AG09319 (cell line): ENCODE measurements at regions not wholly inside any gene's neighbourhood (a gene's known extent, or its start where the extent isn't known, plus 50 kb on each side); places are given as distances from the start of the nearest gene placed in this dataset.
"Not testable (repeated sequence)": the region's sequence is repeated elsewhere in the genome, so short reads cannot be mapped to it uniquely, and the experiment has no call there.

Source experiments
- DNase-seq: peaks from one replicate; pipeline ENCODE4 v3.0.0-alpha.2; 2010; ENCODE audit warnings: low read depth; ENCODE audit errors: extremely low read depth
- TF ChIP-seq, protein P1 (sequence below): IDR thresholded peaks from 2 replicates; pipeline ENCODE4 v1.5.1; 2011; ENCODE audit warnings: low read depth, mild to moderate bottlenecking, inconsistent platforms, low read length, moderate library complexity

DNA sequence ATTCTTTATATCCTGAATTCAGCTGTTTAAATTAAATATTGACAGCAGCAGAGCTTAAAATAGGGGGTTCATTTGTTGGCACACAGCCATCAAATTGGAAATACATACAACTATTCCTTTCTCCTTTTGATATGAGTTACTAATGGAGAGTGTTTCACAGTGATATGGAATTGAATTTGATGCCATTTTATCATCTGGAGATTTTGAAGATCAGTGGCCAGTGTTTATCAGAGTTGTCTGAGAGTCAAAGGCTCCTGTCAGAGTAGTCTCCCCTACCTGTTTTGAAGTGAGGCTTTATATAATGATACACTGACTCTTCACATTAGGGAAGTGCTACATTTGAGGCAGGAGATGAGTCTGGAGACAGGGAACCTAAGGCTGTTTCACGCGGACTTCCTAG lies 1286.3 kb downstream of the TECRL start:
- no peak for DNase-seq
- TF ChIP-seq, protein P1, sequence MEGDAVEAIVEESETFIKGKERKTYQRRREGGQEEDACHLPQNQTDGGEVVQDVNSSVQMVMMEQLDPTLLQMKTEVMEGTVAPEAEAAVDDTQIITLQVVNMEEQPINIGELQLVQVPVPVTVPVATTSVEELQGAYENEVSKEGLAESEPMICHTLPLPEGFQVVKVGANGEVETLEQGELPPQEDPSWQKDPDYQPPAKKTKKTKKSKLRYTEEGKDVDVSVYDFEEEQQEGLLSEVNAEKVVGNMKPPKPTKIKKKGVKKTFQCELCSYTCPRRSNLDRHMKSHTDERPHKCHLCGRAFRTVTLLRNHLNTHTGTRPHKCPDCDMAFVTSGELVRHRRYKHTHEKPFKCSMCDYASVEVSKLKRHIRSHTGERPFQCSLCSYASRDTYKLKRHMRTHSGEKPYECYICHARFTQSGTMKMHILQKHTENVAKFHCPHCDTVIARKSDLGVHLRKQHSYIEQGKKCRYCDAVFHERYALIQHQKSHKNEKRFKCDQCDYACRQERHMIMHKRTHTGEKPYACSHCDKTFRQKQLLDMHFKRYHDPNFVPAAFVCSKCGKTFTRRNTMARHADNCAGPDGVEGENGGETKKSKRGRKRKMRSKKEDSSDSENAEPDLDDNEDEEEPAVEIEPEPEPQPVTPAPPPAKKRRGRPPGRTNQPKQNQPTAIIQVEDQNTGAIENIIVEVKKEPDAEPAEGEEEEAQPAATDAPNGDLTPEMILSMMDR = no peak

DNA sequence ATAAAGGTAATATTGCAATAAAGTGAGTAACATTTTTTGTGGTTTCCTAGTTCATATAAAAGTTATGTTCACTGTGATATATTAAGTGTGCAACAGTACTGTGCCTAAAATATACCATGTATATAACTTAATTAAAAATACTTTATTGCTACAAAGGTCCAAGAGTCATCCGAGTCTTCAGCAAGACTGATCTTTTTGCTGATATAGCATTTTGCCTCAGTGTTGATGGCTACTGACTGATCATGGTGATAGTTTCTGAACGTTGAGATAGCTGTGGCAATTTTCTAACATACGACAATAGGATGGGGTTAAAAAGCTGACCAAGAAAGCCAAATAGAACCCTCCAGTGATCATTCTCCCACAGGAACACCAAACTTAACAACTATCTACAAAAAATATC lies 1302.7 kb downstream of the TECRL start:
- no peak for DNase-seq
- TF ChIP-seq, protein P1 = no peak

DNA sequence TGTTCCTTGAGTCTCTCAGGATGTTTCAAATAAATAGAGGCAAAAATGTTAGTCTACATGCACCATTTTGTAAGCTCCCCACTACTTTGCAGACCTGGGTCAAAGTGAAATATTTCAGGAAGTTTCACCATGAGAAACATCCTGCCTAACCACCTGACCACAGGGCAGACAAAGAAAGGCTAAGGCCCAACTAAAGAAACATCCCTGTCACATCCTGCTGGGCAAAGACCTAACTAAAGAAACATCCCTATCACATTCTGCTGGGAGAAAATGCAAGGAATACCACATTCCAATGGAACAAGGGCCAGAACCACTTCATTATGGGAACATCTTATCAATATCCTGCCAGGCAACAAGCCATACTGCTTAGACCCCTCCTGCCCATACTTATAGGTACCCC lies 1303.4 kb downstream of the TECRL start:
- no peak for DNase-seq

DNA sequence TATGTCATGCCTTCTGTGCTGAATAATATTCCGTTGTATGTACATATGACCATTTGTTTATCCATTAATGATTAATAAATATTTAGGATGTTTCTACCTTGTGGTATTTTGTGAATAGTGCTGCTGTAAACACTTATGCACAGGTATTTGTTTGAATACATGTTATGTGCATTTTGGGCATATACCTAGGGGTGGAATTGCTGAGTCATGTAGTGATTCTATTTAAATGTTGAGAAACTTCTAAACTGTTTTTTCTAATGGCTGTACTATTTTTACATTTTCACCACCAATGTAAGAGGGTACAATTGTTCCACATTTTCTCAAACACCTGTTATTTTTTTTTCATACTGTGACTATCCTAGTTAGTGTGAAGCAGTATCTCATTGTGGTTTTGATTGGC lies 1318.6 kb downstream of the TECRL start:
- DNase-seq = no peak
- TF ChIP-seq, protein P1 = no peak

More for the DNA sequence above, 1303.4 kb downstream of the TECRL start:
- TF ChIP-seq, protein P1 = no peak

DNA sequence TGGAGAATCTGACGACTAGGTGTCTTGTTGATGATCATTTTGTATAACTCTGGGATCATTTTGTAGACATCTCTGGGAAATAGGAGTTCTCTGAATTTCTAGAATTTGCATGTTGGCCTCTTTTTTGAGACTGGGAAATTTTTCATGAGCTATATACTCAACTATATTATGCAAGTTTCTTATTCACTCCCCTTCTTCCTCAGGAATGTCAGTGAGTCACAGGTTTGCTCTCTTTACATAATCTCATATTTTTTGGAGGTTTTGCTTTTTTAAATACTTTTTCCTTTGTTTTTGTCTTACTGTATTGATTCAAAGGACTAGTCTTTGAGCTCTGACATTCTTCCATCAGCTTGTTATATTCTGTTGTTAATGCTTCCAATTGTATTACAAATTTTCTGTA lies 1324.2 kb downstream of the TECRL start:
- TF ChIP-seq, protein P1 = no peak
- no peak for DNase-seq

DNA sequence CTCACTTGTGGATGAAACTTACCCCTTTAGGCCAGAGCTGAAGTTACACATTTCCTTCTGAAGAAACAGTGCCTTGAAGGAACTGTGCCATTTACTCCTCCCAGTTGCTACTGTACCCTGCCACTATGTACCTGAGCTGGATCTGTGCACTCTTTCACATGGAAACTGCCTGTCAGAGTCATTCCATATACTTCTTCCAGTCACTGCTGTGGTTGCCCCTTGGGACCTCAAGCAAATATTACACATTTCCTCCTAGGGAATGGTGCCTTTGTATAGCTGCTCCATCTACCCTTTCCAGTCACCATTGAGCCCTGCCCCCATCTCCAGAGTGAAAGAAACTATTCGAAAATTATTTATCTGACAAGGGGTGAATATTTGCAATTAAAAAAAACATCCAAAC lies 1328.3 kb downstream of the TECRL start:
- no peak for DNase-seq
- TF ChIP-seq, protein P1 = no peak

DNA sequence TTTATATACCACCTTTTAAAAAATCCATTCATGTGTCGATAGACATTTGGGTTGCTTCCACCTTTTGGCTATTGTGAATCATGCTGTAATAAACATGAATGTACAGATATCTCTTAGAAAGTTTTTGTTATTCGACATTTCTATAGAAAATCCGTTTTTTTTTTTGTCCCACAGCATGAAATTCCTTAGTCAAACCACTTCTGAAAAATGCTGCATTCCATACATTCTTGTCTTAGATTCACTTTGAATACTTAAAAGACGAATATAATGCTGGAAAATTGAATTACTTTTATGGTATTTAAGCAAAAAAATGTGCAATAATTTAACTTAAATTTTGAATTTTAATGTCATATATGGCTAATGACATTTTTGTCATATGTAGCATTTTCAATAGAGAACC lies 1345.5 kb downstream of the TECRL start:
- TF ChIP-seq, protein P1 = no peak
- DNase-seq = no peak

DNA sequence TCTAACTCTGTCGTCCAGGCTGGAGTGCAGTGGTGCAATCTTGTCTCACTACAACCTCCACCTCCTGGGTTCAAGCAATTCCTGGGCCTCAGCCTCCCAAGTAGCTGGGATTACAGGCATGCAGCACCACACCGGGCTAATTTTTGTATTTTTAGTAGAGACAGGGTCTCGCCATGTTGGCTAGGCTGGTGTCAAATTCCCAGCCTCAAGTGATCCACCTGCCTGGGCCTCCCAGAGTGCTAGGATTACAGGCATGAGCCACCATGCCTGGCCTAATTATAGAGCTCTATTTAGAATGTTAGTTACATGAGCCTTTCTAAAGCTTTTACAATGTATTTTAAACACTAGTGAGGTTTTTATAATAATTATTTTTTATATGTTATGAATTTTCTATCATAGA lies 1346.4 kb downstream of the TECRL start:
- not testable (repeated sequence) for DNase-seq
